ENCODE measurements at regions not wholly inside any gene's neighbourhood (a gene's known extent, or its start where the extent isn't known, plus 50 kb on each side); places are given as distances from the start of the nearest gene placed in this dataset.

GRCh38 chr6:116982401-116982800, 105.4 kb downstream of the RFX6 start:
- no peak overlapping the region for H3K4me2 ChIP-seq (replicated peaks; ENCODE audit: low read depth, low read length, poor library complexity, severe bottlenecking)
- H3K27me3 ChIP-seq (replicated peaks in 1 of 4; ENCODE audit: control extremely low read depth in 1 of 4, control insufficient read depth in 3 of 4, insufficient read depth in 4 of 4, low read length in 3 of 4), result no peaks in the 10 kb centered on the region
- H2AFZ ChIP-seq (ENCODE audit: insufficient read depth, low read depth, low read length, poor library complexity, severe bottlenecking), result no peak overlapping the region
- no peaks in the 10 kb centered on the region for H3K4me1 ChIP-seq (ENCODE audit: control insufficient read depth in 2 of 2, insufficient read depth in 2 of 2, low read length in 2 of 2)
- DNase-seq, result no peak
- H3K9ac ChIP-seq (ENCODE audit: low read length), result no peak overlapping the region
- H3K4me3 ChIP-seq (ENCODE audit: control extremely low read depth in 1 of 5, extremely low read depth in 1 of 5, insufficient read depth in 1 of 5, low read depth in 2 of 5, low read length in 4 of 5), result no peak overlapping the region
- CTCF ChIA-PET, result no interaction called here
- peaks cover 6% of the 10 kb centered on the region for H3K9me3 Mint-ChIP-seq (ENCODE audit: insufficient read depth)
- H3K27ac Mint-ChIP-seq, result no peak overlapping the region
- intact Hi-C loops (cut with micrococcal nuclease), result no loop called here
- no peaks in the 10 kb centered on the region for H3K27me3 Mint-ChIP-seq
- no peak for ATAC-seq (ENCODE audit: low read depth)
- no peaks in the 10 kb centered on the region for H3K36me3 ChIP-seq (replicated peaks in 1 of 2; ENCODE audit: control extremely low read depth in 1 of 2, control insufficient read depth in 1 of 2, extremely low read depth in 1 of 2, insufficient read depth in 2 of 2, low read length in 1 of 2)
- no peak overlapping the region for H3K27ac ChIP-seq (ENCODE audit: low read length in 2 of 2)
- H3K9me3 ChIP-seq (ENCODE audit: control extremely low read depth in 1 of 3, control insufficient read depth in 2 of 3, insufficient read depth in 1 of 3, low read length in 2 of 3), result peaks cover 0 to 5% (median 0%) of the 10 kb centered on the region in 3 donors
- H3K79me2 ChIP-seq (ENCODE audit: control insufficient read depth, insufficient read depth, low read length), result no peaks in the 10 kb centered on the region
- no peaks in the 10 kb centered on the region for H3K4me1 Mint-ChIP-seq
- H3K4me3 Mint-ChIP-seq, result no peak overlapping the region
- POLR2A ChIA-PET, result no interaction called here
- TF ChIP-seq EZH2 (IDR thresholded peaks at IDR 0.05; ENCODE audit: borderline replicate concordance, insufficient read depth, low read depth, low read length, poor library complexity, severe bottlenecking) (no peak), CTCF (IDR thresholded peaks at IDR 0.05) (no peak)
- no peaks in the 10 kb centered on the region for H4K20me1 ChIP-seq (ENCODE audit: control insufficient read depth, insufficient read depth, low read length, poor library complexity, severe bottlenecking)

GRCh38 chr6:116983375-116983774, 106.3 kb downstream of the RFX6 start:
- no CpG with 5 or more reads among the region's 3 CpGs for WGBS (ENCODE audit: insufficient coverage)
- CTCF ChIA-PET, result no interaction called here

More at GRCh38 chr6:116983375-116983774, 106.3 kb downstream of the RFX6 start:
- Histone ChIP-seq H3K27ac (ENCODE audit: low read length in 2 of 2) (no peak overlapping the region), H3K27me3 (replicated peaks in 1 of 4; ENCODE audit: control extremely low read depth in 1 of 4, control insufficient read depth in 3 of 4, insufficient read depth in 4 of 4, low read length in 3 of 4) (no peaks in the 10 kb centered on the region), H3K9me3 (ENCODE audit: control extremely low read depth in 1 of 3, control insufficient read depth in 2 of 3, insufficient read depth in 1 of 3, low read length in 2 of 3) (peaks cover 0 to 5% (median 0%) of the 10 kb centered on the region in 3 donors), H3K4me3 (ENCODE audit: control extremely low read depth in 1 of 5, extremely low read depth in 1 of 5, insufficient read depth in 1 of 5, low read depth in 2 of 5, low read length in 4 of 5) (no peak overlapping the region), H3K79me2 (ENCODE audit: control insufficient read depth, insufficient read depth, low read length) (no peaks in the 10 kb centered on the region), H3K4me2 (replicated peaks; ENCODE audit: low read depth, low read length, poor library complexity, severe bottlenecking) (no peak overlapping the region), H4K20me1 (ENCODE audit: control insufficient read depth, insufficient read depth, low read length, poor library complexity, severe bottlenecking) (no peaks in the 10 kb centered on the region), H3K4me1 (ENCODE audit: control insufficient read depth in 2 of 2, insufficient read depth in 2 of 2, low read length in 2 of 2) (no peaks in the 10 kb centered on the region), H3K36me3 (replicated peaks in 1 of 2; ENCODE audit: control extremely low read depth in 1 of 2, control insufficient read depth in 1 of 2, extremely low read depth in 1 of 2, insufficient read depth in 2 of 2, low read length in 1 of 2) (no peaks in the 10 kb centered on the region), H3K9ac (ENCODE audit: low read length) (no peak overlapping the region), H2AFZ (ENCODE audit: insufficient read depth, low read depth, low read length, poor library complexity, severe bottlenecking) (no peak overlapping the region)
- ATAC-seq (ENCODE audit: low read depth) (no peak), DNase-seq (no peak)
- H3K4me3 Mint-ChIP-seq, result no peak overlapping the region
- POLR2A ChIA-PET, result no interaction called here
- peaks cover 6% of the 10 kb centered on the region for H3K9me3 Mint-ChIP-seq (ENCODE audit: insufficient read depth)
- no peaks in the 10 kb centered on the region for H3K27me3 Mint-ChIP-seq
- intact Hi-C loops (cut with micrococcal nuclease), result no loop called here
- H3K4me1 Mint-ChIP-seq, result no peaks in the 10 kb centered on the region
- H3K27ac Mint-ChIP-seq, result no peak overlapping the region
- no peak for TF ChIP-seq CTCF (IDR thresholded peaks at IDR 0.05)
- no peak for TF ChIP-seq EZH2 (IDR thresholded peaks at IDR 0.05; ENCODE audit: borderline replicate concordance, insufficient read depth, low read depth, low read length, poor library complexity, severe bottlenecking)

All from B cell (primary cell).